22Rv1 (cell line): ENCODE measurements at regions not wholly inside any gene's neighbourhood (a gene's known extent, or its start where the extent isn't known, plus 50 kb on each side); places are given as distances from the start of the nearest gene placed in this dataset.

Source experiments
- H3K27ac ChIP-seq: fragments of 450-650 bp; 2 replicates; pipeline ENCODE4 v1.5.1; 2017
- CTCF ChIP-seq: fragments of 450-650 bp; IDR thresholded peaks from 2 replicates; pipeline ENCODE4 v1.5.1; 2017; ENCODE audit warnings: mild to moderate bottlenecking
- ZFX ChIP-seq: fragments of 450-650 bp; IDR thresholded peaks from 2 replicates; pipeline ENCODE4 v1.6.1; 2017; ENCODE audit warnings: antibody characterized with exemption, borderline replicate concordance

DNA sequence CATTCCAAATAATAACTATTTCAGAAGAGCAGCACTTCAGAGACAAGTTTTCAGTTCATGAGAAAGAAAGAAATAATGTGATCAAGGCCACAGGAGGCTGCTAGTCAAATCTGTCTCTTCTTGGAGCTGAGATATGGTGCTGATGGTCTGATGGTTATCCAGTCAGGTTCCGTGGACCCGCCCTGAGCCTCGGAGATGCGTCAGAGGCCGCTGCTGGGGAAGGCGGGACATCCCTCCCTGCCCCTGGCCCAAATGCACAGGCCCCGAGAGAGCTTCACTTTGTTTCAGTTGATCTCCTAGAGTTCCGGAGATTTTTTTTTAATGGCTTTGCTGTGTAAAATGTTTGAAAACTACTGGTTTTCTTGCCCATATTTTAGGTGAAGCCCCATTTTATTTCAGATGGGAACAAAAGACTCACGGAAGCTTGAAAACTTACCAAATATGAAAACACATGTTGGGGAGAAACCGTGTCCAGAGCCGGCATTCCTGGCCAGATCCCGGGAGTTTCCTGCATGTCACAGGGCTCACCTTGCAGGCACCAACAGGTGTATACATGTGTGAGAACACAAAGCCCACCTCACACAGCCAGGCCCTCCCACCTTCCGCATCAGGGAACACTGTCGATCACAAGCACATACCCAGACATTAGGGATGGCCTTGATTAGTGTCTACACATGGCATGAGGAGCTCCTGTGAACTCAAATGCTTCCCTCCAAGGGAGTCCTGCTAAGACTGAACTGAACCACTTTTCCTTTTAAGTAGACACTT, 499.0 kb downstream of the TCERG1L start:
- TF ChIP-seq CTCF, result no peak
- TF ChIP-seq ZFX, result no peak
- no peak overlapping the region for H3K27ac ChIP-seq

- TF ChIP-seq ZFX (no peak), CTCF (no peak)
- H3K27ac ChIP-seq, result no peak overlapping the region
Observed at GRCh38 chr10:130814610-130815009, 496.9 kb downstream of the TCERG1L start.

- no peak overlapping the region for H3K27ac ChIP-seq
- no peak for TF ChIP-seq CTCF
- no peak for TF ChIP-seq ZFX
Observed at GRCh38 chr10:130816116-130816901, 495.2 kb downstream of the TCERG1L start.

DNA sequence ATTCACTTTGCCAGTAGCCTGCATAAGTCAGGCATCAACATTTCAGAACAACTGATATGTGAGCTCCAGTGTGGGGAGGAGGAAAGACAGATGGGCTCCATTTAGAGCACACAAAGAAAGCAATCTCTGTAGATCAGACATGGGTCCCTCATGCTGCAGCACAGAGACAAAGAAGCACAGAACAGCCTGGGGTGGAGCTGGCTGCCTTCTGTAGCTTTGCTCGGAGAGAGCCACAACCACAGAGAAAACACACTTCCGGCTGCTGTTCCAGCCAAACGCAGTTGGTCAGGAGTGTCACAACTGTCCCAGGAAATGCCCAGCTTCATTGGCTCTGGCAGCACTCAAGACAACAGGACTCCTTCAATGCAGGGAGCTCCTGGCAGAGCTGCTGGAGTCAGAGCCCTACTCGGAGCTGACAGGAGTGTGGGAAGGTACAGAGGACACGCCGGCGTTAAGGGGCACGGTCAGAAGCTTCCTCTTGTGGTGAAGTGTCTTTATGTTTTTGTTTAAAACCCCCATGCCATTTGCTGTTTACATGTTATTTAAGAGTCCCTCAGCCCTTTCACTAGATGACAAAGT, 494.4 kb downstream of the TCERG1L start:
- TF ChIP-seq ZFX, result no peak
- no peak for TF ChIP-seq CTCF
- H3K27ac ChIP-seq, result no peak overlapping the region

- H3K27ac ChIP-seq, result no peak overlapping the region
- no peak for TF ChIP-seq CTCF
- TF ChIP-seq ZFX, result no peak
Observed at GRCh38 chr10:130817674-130818073, 493.8 kb downstream of the TCERG1L start.

DNA sequence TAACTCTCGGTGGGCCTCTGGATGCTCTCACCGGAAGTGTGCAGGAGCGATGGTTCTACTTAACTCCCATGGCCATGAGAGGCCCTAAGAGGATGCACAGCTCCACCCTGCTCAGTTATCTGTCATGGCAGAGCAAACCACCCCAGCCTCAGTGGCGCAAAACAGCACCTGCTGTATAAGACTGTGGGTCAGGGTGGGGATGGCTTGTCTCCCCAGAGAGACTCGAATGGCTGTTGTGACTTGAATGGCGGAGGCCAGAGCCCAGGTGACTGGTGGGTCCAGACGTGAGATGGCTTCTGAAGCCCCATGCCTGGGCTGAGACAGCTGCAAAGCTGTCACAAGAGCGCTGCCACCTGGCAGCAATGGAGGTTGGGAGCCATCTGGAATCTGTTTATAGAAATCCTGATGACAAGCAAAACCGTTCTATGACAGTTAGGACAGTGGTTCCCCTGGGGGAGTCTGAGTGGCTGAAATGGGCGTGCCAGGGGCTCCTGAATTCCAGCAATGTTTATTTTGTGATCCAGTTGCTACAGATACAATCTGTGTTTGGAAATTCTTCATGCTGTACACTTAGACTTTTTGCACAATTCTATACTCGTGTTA, 490.5 kb downstream of the TCERG1L start:
- TF ChIP-seq CTCF, result no peak
- TF ChIP-seq ZFX, result no peak
- H3K27ac ChIP-seq, result no peak overlapping the region
